Inferior parietal cortex (tissue), 1 donor: ENCODE measurements at regions not wholly inside any gene's neighbourhood (a gene's known extent, or its start where the extent isn't known, plus 50 kb on each side); places are given as distances from the start of the nearest gene placed in this dataset.

Source experiments
- DNase-seq: peaks from one replicate; pipeline ENCODE4 v3.0.0-alpha.2; 2016; ENCODE audit errors: extremely low spot score

DNA sequence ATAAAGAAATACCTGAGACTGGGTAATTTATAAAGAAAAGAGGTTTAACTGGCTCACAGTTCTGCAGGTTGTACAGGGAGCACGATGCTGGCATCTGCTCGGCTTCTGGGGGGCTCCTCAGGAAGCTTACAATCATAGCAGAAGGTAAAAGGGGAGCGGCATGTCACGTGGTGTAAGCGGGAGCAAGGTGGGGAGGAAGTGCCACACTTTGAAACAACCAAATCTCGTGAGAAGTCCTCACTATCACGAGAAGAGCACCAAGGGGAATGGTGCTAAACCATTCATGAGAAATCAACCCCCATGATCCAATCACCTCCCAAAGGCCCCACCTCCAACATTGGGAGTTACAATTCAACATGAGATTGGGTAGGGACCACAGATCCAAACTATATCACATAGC lies 67.7 kb downstream of the AKR1B1 start:
- DNase-seq: no peak

- DNase-seq: no peak
Measured at GRCh38 chr7:134388336-134389019, 70.4 kb downstream of the AKR1B1 start.

GRCh38 chr7:134378562-134378961 lies 61.8 kb upstream of the SLC35B4 start:
- DNase-seq: no peak

- DNase-seq: no peak
Measured at GRCh38 chr7:134376693-134377092, 60.0 kb upstream of the SLC35B4 start.

DNA sequence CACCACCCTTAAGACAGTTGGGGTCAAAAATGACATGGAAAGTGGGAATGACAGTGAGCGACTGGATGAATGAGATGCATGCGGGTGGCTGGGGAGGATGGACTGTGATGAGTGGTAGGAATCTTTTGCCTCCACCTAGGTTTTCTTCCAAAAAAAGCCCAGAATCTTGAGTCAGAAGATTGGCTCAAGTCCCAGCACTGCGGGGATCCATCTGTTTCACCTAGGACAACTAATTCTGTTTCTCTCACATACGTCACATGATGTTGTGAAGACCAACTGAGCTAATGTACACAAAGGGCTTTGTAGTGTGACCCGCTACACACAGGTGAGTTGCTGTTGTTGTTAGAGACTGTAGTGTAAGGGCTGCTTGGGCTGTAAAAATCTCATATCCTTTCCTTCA lies 58.5 kb upstream of the SLC35B4 start:
- DNase-seq: peak; percentile 22

GRCh38 chr7:134374791-134375190 lies 58.1 kb upstream of the SLC35B4 start:
- no peak for DNase-seq

DNA sequence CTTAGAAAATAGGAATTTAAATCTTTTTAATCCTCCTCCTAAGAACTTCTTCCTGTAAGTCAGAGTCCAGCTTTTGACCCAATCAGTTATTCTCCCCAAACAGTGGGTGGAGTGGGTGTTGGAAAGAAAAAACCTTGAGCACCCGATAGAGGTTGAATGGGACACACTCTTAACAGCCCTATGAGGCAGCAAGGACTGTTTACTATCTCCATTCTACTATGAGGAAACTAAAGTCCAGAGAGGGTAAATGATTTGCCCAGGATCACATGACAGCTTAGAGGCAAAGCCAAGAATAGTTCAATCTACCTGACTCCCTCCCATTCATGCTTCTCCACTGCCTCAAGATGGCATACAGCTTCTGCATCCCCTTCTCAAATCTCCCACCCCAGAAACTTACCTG lies 57.6 kb upstream of the SLC35B4 start:
- no peak for DNase-seq

GRCh38 chr7:134372858-134373257 lies 56.1 kb upstream of the SLC35B4 start:
- DNase-seq: no peak

DNA sequence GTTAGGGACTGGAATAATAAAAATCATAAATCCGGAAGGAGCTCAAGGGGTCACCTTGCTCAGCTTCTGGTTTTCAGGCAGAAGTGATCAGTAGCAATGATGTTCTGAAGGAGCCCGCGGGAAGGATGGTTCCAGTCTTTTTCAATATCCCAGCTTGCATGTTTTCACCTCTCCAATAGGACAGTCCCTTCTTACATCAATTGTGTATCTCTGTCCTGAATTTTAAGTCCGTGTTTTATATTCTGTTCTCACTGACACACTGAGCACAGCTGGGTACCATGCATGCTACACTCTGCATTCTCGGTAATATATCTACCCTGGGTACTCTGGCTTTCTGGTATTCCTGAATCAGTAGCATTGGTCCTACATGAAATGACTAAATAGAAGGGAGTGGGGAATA lies 55.2 kb upstream of the SLC35B4 start:
- DNase-seq: no peak

- DNase-seq: no peak
Measured at GRCh38 chr7:134371536-134371935, 54.8 kb upstream of the SLC35B4 start.

DNA sequence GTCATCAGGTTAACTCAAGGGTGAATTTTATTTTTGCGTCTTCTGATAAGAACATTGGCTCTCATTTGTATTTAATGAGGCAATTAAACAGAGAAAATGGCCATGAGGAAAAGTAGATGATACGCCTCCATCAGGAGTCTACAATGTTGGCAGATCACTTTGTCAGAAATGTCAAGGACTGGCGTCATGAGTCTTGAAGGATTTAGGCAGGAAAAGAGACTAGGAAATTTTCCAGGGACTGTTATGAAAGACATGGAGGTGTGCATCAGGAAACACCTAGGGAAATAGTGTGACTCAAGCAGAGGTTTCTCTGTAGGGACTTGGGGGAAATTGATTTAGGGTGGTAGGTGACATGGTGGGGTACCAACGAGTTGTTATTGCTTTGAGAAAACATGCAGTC lies 53.4 kb upstream of the SLC35B4 start:
- no peak for DNase-seq

- DNase-seq: no peak
Measured at GRCh38 chr7:134368851-134369544, 52.3 kb upstream of the SLC35B4 start.

DNA sequence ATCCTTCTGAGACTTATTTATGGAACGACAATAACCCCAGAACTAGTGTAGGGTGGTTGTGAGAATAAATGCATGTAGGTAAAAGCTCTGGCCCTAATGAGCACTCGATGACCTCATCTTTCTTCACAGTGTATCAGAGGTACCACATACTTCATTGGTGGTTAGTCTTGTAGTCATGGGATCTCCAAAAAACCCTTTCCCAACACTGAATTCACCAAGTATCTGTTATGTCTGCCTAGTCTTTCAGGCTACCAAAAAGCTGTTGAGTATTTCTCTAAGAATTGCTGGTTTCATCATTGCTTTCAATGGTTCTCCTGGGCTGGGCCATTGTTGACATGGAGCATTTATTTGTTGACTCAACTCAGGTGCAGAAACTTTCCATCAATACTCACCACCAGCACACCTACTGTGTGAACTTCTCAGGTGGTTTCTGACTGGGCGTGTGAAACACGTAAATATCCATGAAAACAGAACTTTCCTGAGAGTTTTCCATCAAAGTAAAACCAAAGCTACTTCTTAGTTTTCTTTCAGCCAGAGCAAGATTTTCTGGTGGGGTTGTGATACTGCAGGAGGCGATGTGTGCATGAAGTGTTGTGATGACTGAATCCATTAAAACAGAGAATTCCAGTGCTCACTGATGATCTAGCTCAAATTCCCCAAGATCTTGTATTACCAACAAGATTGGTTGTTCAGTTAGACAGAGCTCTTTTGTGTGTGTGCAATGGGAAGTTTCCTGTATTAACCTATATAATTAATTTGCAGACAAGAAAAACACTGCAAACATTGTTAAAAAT lies 51.4 kb upstream of the SLC35B4 start:
- no peak for DNase-seq
